ENCODE measurements at regions not wholly inside any gene's neighbourhood (a gene's known extent, or its start where the extent isn't known, plus 50 kb on each side); places are given as distances from the start of the nearest gene placed in this dataset.

DNA sequence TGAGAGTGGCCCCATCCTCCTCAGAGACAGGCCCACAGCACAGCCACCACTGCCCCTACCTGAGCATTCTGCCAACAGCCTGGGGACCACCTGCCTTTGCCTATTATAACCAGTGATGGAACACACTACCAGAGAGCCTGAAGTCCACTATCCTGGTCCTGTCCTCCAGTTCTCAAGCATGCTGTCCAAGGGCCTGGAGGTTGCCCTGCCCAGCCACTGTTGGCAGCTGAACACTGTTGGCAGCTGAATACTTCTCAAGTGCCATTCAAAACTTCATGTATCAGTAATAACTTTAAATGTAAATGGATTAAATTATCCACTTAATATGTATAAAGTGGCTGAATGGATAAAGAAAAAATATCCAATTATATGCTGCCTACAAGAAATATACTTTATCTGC, 194.3 kb upstream of the JADE1 start:
- H3K36me3 ChIP-seq (ENCODE audit: control insufficient read depth in 3 of 3, insufficient read depth in 3 of 3, low read length in 3 of 3), result no peaks in the 10 kb centered on the region
- no peak overlapping the region for H3K9ac ChIP-seq (ENCODE audit: low read depth in 1 of 3, low read length in 3 of 3)
- H3K9me3 ChIP-seq (ENCODE audit: control insufficient read depth in 3 of 3, low read length in 3 of 3), result no peaks in the 10 kb centered on the region
- no peak overlapping the region for H3K27ac ChIP-seq (ENCODE audit: low read depth, low read length)
- H3K4me1 ChIP-seq (ENCODE audit: control insufficient read depth in 3 of 3, insufficient read depth in 3 of 3, low read length in 3 of 3), result no peaks in the 10 kb centered on the region
- no peaks in the 10 kb centered on the region for H3K27me3 ChIP-seq (ENCODE audit: control insufficient read depth in 3 of 3, insufficient read depth in 3 of 3, low read length in 3 of 3)
- no peak overlapping the region for H3K4me3 ChIP-seq (ENCODE audit: low read length in 3 of 3)

DNA sequence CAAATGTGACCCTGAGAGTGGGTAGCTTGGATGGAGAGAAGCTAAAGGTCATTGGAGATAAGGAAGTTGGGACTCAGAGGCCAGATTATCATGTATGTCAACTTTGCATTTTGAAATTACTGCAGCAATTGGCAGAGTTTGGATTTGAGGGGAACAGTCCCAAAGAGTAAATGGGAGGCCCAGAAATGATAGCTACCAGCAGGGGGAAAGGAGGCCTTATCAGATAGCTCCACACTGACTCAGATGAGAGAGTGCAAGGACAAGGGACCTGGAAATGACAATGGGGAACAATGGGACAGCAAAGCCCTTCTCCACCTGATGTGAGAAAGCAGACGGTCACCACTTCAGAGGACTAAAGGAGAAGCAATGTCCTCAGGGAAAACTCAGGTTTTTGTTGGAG, 201.5 kb upstream of the JADE1 start:
- no peak overlapping the region for H3K27ac ChIP-seq (ENCODE audit: low read depth, low read length)
- H3K4me3 ChIP-seq (ENCODE audit: low read length in 3 of 3), result no peak overlapping the region
- H3K27me3 ChIP-seq (ENCODE audit: control insufficient read depth in 3 of 3, insufficient read depth in 3 of 3, low read length in 3 of 3), result no peaks in the 10 kb centered on the region
- H3K4me1 ChIP-seq (ENCODE audit: control insufficient read depth in 3 of 3, insufficient read depth in 3 of 3, low read length in 3 of 3), result no peaks in the 10 kb centered on the region
- H3K9ac ChIP-seq (ENCODE audit: low read depth in 1 of 3, low read length in 3 of 3), result no peak overlapping the region
- no peaks in the 10 kb centered on the region for H3K9me3 ChIP-seq (ENCODE audit: control insufficient read depth in 3 of 3, low read length in 3 of 3)
- no peaks in the 10 kb centered on the region for H3K36me3 ChIP-seq (ENCODE audit: control insufficient read depth in 3 of 3, insufficient read depth in 3 of 3, low read length in 3 of 3)

DNA sequence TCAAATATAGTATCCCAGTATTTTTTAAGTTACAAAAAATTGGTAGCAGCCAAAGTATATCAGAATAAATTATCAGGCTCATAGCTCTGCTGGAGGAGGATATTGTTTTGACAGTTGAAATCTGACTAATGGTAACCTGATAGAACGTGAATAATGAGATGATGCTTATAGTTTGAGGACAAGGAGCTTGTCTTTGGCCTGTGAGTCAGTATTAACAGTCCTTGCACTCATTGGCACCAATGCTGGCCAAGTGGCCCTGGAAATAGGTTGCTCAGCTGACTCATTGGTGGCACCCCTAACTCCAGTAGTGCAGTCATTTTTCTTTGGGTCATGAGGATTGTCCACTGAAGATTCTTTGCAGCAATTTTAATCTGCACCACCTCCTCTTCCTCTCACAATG, 203.3 kb upstream of the JADE1 start:
- Histone ChIP-seq H3K36me3 (ENCODE audit: control insufficient read depth in 3 of 3, insufficient read depth in 3 of 3, low read length in 3 of 3) (no peaks in the 10 kb centered on the region), H3K9ac (ENCODE audit: low read depth in 1 of 3, low read length in 3 of 3) (no peak overlapping the region), H3K4me3 (ENCODE audit: low read length in 3 of 3) (no peak overlapping the region), H3K9me3 (ENCODE audit: control insufficient read depth in 3 of 3, low read length in 3 of 3) (no peaks in the 10 kb centered on the region), H3K27ac (ENCODE audit: low read depth, low read length) (no peak overlapping the region), H3K27me3 (ENCODE audit: control insufficient read depth in 3 of 3, insufficient read depth in 3 of 3, low read length in 3 of 3) (no peaks in the 10 kb centered on the region), H3K4me1 (ENCODE audit: control insufficient read depth in 3 of 3, insufficient read depth in 3 of 3, low read length in 3 of 3) (peaks cover 4 to 8% (median 7%) of the 10 kb centered on the region in 3 donors)

DNA sequence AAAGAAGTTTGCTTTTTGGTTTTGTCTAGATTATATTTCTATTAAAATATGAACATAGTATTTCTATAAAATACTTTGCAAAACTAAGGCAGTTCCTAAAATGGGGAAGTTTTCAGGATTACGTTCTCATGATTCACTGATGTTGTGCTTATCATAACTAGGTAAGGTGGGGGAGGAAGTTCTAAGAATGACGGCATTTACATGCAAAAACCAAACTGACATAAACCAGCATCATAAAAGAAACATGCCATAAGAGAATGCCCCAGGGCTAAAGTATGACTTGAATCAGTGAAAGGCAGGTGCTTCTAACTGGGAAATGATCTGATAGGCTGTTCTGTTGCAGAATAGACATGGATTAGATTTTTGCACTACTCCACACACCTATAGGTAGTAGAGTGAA, 204.7 kb upstream of the JADE1 start:
- H3K9ac ChIP-seq (ENCODE audit: low read depth in 1 of 3, low read length in 3 of 3), result no peak overlapping the region
- no peak overlapping the region for H3K4me3 ChIP-seq (ENCODE audit: low read length in 3 of 3)
- H3K27ac ChIP-seq (ENCODE audit: low read depth, low read length), result no peak overlapping the region
- no peaks in the 10 kb centered on the region for H3K9me3 ChIP-seq (ENCODE audit: control insufficient read depth in 3 of 3, low read length in 3 of 3)
- H3K4me1 ChIP-seq (ENCODE audit: control insufficient read depth in 3 of 3, insufficient read depth in 3 of 3, low read length in 3 of 3), result peaks cover 13 to 16% (median 15%) of the 10 kb centered on the region in 3 donors
- H3K36me3 ChIP-seq (ENCODE audit: control insufficient read depth in 3 of 3, insufficient read depth in 3 of 3, low read length in 3 of 3), result no peaks in the 10 kb centered on the region
- no peaks in the 10 kb centered on the region for H3K27me3 ChIP-seq (ENCODE audit: control insufficient read depth in 3 of 3, insufficient read depth in 3 of 3, low read length in 3 of 3)

DNA sequence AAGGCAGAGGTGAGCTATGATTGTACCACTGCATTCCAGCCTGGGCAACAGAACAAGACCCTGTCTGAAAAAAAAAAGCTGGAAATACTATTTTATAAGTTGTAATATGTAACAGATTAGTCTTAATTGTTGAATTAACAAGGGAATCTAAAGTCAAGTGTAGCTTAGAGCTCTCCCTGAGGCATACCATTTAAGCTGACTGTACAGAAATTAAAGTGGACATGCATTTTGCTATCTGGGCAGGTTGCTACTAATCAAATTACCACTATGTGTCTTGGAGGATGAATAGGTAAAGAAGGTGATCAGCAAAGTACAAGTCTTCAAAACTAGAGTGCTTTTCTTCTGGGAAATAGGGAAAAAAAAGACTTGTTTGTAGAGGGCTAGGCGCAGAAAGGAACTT, 205.3 kb upstream of the JADE1 start:
- Histone ChIP-seq H3K27me3 (ENCODE audit: control insufficient read depth in 3 of 3, insufficient read depth in 3 of 3, low read length in 3 of 3) (no peaks in the 10 kb centered on the region), H3K9ac (ENCODE audit: low read depth in 1 of 3, low read length in 3 of 3) (no peak overlapping the region), H3K36me3 (ENCODE audit: control insufficient read depth in 3 of 3, insufficient read depth in 3 of 3, low read length in 3 of 3) (no peaks in the 10 kb centered on the region), H3K27ac (ENCODE audit: low read depth, low read length) (no peak overlapping the region), H3K4me3 (ENCODE audit: low read length in 3 of 3) (no peak overlapping the region), H3K9me3 (ENCODE audit: control insufficient read depth in 3 of 3, low read length in 3 of 3) (no peaks in the 10 kb centered on the region), H3K4me1 (ENCODE audit: control insufficient read depth in 3 of 3, insufficient read depth in 3 of 3, low read length in 3 of 3) (peaks cover 19 to 22% (median 21%) of the 10 kb centered on the region in 3 donors)

DNA sequence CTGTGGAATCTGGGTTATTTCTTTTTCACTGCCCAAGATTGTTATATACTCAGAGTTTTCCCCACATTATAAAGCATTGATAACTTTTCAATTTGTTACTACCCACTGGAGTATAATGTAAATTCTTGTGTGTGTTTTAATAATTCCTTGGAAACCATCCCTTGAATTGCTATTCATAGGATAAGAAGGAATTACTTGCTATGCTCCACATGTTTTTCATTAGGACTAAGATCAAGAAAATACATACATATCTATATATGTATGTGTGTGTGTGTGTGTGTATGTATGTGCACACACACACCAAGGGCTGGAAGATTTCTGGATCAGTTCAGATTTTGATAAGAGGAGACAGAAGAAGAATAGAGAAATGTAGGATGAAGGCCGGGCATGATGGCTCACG, 206.4 kb upstream of the JADE1 start:
- no peak overlapping the region for H3K4me3 ChIP-seq (ENCODE audit: low read length in 3 of 3)
- no peaks in the 10 kb centered on the region for H3K9me3 ChIP-seq (ENCODE audit: control insufficient read depth in 3 of 3, low read length in 3 of 3)
- peaks cover 21 to 29% (median 24%) of the 10 kb centered on the region in 3 donors for H3K4me1 ChIP-seq (ENCODE audit: control insufficient read depth in 3 of 3, insufficient read depth in 3 of 3, low read length in 3 of 3)
- no peak overlapping the region for H3K9ac ChIP-seq (ENCODE audit: low read depth in 1 of 3, low read length in 3 of 3)
- no peak overlapping the region for H3K27ac ChIP-seq (ENCODE audit: low read depth, low read length)
- H3K36me3 ChIP-seq (ENCODE audit: control insufficient read depth in 3 of 3, insufficient read depth in 3 of 3, low read length in 3 of 3), result no peaks in the 10 kb centered on the region
- no peaks in the 10 kb centered on the region for H3K27me3 ChIP-seq (ENCODE audit: control insufficient read depth in 3 of 3, insufficient read depth in 3 of 3, low read length in 3 of 3)

DNA sequence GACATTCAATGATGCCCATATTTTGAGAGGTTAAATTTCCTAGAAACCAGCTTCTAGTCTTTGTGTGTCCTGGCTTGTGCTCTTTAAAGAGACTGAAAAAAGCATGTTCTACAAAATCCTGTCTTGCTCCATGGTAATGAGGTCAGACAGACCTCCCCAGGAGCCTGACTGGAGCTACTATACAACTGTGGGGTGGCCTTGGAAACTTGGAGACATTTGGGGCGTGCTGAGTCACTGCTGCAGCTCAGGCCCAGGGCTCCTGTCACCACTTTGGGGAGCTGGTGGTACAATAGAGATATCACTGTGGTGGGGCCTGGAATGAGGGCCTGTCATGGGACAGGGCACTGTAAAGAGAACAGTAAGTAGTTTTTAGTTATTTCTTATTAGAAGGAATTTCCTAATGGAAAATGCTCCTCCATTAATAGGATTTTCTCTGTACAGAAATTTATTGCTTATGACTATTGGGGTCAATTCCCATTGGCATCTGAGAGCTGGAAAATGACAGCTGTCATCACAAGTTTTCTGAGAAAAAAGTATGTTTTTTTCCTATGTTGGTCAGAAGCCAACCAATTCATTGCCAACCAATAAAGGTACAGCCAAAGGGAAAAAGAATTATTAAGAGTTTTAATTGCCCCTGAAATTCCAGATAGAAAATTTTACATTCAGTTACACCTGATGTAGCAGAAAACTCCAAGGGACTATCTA, 207.4 kb upstream of the JADE1 start:
- Histone ChIP-seq H3K4me3 (ENCODE audit: low read length in 3 of 3) (no peak overlapping the region), H3K36me3 (ENCODE audit: control insufficient read depth in 3 of 3, insufficient read depth in 3 of 3, low read length in 3 of 3) (no peaks in the 10 kb centered on the region), H3K4me1 (ENCODE audit: control insufficient read depth in 3 of 3, insufficient read depth in 3 of 3, low read length in 3 of 3) (peaks cover 21 to 35% (median 24%) of the 10 kb centered on the region in 3 donors), H3K27me3 (ENCODE audit: control insufficient read depth in 3 of 3, insufficient read depth in 3 of 3, low read length in 3 of 3) (no peaks in the 10 kb centered on the region), H3K9me3 (ENCODE audit: control insufficient read depth in 3 of 3, low read length in 3 of 3) (no peaks in the 10 kb centered on the region), H3K9ac (ENCODE audit: low read depth in 1 of 3, low read length in 3 of 3) (no peak overlapping the region), H3K27ac (ENCODE audit: low read depth, low read length) (no peak overlapping the region)

DNA sequence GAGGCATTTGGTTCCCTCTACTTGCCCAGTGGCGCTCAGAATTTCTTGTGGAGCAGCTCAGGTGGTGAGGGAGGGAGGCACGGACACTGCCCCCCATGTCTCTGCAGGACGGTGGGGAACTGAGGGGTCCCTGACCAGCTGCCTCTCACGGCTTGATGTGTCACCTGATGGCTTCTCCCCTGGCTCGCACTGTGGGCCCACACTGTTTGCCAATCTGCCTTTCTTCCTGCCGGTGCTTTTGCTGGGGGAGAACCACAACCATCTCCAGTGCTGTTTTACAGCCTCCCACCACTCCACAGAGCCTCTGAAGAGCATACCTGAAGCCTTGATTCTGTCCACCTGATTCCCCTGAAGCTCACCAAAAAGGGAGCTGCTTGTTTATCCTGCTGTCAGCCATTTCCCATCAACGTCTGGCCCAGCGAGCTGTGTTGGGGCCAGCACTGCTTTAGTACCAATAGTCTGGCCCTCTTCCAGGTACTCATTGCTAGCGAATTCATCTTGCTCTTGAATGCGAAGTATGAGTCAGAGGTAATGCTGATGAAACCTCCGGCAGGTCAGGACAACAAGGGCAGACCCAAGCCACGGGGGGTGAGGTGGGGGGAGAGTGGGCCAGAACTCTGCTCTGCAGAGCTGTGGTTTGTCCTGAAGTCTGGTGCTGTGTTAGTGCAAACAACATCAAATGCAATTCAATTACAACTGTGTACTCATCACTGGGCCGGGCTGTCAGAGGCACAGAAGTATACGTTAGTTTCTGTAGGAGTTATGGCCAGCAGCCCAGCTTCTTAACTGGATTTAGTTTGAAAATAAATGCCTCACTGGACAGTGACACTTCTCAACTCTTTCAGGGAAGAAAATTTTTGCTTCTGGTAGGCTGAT, 208.3 kb upstream of the JADE1 start:
- no peaks in the 10 kb centered on the region for H3K27me3 ChIP-seq (ENCODE audit: control insufficient read depth in 3 of 3, insufficient read depth in 3 of 3, low read length in 3 of 3)
- no peaks in the 10 kb centered on the region for H3K36me3 ChIP-seq (ENCODE audit: control insufficient read depth in 3 of 3, insufficient read depth in 3 of 3, low read length in 3 of 3)
- H3K9me3 ChIP-seq (ENCODE audit: control insufficient read depth in 3 of 3, low read length in 3 of 3), result no peaks in the 10 kb centered on the region
- H3K27ac ChIP-seq (ENCODE audit: low read depth, low read length), result peak overlapping the region; percentile 39
- no peak overlapping the region for H3K4me3 ChIP-seq (ENCODE audit: low read length in 3 of 3)
- H3K4me1 ChIP-seq (ENCODE audit: control insufficient read depth in 3 of 3, insufficient read depth in 3 of 3, low read length in 3 of 3), result peaks cover 21 to 35% (median 24%) of the 10 kb centered on the region in 3 donors
- no peak overlapping the region for H3K9ac ChIP-seq (ENCODE audit: low read depth in 1 of 3, low read length in 3 of 3)

DNA sequence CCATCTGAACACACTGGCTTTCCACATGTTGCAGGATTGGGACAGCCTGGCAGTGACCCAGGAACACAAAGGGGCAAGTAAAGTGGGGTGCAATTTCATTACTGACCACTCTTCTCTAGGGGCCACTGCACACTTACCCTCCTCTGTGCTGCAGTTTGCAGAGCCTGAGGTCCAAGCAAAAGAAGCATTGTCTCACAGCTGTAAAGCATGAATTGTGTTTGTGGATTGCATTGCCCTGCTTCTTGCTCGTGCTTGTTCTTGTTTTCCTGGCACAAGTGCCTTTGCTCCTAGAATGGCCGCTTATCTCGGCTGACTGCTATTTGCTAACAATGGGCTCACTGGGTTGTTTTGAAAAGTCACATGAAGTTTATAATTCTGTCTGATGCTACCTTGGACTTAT, 209.1 kb upstream of the JADE1 start:
- H3K27me3 ChIP-seq (ENCODE audit: control insufficient read depth in 3 of 3, insufficient read depth in 3 of 3, low read length in 3 of 3), result no peaks in the 10 kb centered on the region
- H3K9ac ChIP-seq (ENCODE audit: low read depth in 1 of 3, low read length in 3 of 3), result no peak overlapping the region
- H3K36me3 ChIP-seq (ENCODE audit: control insufficient read depth in 3 of 3, insufficient read depth in 3 of 3, low read length in 3 of 3), result no peaks in the 10 kb centered on the region
- peak overlapping the region; percentile 39 for H3K27ac ChIP-seq (ENCODE audit: low read depth, low read length)
- no peak overlapping the region for H3K4me3 ChIP-seq (ENCODE audit: low read length in 3 of 3)
- H3K9me3 ChIP-seq (ENCODE audit: control insufficient read depth in 3 of 3, low read length in 3 of 3), result no peaks in the 10 kb centered on the region
- peaks cover 21 to 35% (median 24%) of the 10 kb centered on the region in 3 donors for H3K4me1 ChIP-seq (ENCODE audit: control insufficient read depth in 3 of 3, insufficient read depth in 3 of 3, low read length in 3 of 3)

DNA sequence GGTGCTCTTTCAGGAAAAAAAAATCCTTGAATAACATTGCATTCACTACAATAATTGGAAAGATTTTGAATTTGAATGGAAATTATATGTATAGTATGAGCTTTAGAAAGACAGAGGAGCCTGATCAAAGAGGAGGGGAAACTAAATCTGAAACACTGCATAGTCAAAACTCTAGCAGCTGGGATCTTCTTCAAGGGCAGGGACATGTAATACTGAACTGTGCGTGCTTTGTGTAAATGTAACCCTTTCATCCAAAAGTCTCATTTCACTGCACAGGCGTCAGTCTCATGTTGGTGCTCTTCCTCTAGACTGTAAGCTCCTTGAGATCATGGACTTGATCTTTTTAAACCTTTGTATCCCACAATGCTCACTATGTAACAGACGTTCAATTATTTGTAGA, 212.0 kb upstream of the JADE1 start:
- Histone ChIP-seq H3K9me3 (ENCODE audit: control insufficient read depth in 3 of 3, low read length in 3 of 3) (no peaks in the 10 kb centered on the region), H3K4me3 (ENCODE audit: low read length in 3 of 3) (no peak overlapping the region), H3K4me1 (ENCODE audit: control insufficient read depth in 3 of 3, insufficient read depth in 3 of 3, low read length in 3 of 3) (peaks cover 21 to 35% (median 24%) of the 10 kb centered on the region in 3 donors), H3K27ac (ENCODE audit: low read depth, low read length) (no peak overlapping the region), H3K36me3 (ENCODE audit: control insufficient read depth in 3 of 3, insufficient read depth in 3 of 3, low read length in 3 of 3) (no peaks in the 10 kb centered on the region), H3K9ac (ENCODE audit: low read depth in 1 of 3, low read length in 3 of 3) (no peak overlapping the region), H3K27me3 (ENCODE audit: control insufficient read depth in 3 of 3, insufficient read depth in 3 of 3, low read length in 3 of 3) (no peaks in the 10 kb centered on the region)

Measured in skeletal muscle tissue (tissue), 3 donors.